NCI-H69 (cell line): ENCODE measurements at regions not wholly inside any gene's neighbourhood (a gene's known extent, or its start where the extent isn't known, plus 50 kb on each side); places are given as distances from the start of the nearest gene placed in this dataset.

Experiments used
- DNase-seq: peaks from one replicate; lab custom pipeline; 2025; lab: John Stamatoyannopoulos, UW

DNA sequence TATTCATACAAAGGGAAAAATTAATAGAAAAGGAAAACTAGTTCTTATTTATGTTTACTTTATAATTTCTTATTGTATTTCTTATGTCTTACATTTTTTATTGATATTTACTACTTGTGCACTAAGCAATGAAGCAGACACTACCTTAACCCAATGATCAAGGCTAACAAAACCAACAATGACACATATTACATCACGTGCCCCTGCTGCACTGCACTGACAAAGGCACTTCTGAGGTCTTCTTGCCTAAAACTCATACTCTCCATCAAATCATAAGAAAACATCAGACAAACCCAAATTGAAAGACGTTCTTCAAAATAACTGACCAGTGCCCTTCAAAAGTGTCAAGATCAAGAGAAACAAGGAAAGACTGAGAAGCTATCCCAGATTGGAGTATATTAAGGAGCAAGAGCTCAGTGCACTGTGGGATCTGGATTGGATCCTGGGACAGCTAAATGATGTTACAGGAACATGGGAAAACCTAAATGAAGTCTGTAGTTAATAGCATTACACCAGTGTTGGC is 230.9 kb downstream of the AUH start:
- DNase-seq = no peak

DNA sequence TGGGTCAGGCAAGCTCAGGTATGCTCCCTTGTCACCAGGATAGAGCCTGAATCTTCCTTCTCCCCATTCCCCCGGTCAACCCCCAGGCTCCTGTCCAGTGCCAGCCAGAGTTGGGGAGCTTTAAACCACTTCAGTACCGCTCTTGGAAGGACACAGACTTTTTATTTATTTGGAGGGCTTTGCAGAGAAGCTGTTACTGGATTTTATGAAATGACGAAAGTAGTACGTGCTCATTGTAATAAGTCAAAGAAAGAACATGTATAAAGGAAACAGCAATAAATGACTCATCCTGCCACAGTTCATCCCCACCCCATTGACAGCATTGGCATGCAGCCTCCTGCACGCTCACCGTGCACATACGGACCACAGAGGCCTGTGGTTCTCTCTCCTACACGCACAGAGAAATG is 230.3 kb downstream of the AUH start:
- DNase-seq = no peak

DNA sequence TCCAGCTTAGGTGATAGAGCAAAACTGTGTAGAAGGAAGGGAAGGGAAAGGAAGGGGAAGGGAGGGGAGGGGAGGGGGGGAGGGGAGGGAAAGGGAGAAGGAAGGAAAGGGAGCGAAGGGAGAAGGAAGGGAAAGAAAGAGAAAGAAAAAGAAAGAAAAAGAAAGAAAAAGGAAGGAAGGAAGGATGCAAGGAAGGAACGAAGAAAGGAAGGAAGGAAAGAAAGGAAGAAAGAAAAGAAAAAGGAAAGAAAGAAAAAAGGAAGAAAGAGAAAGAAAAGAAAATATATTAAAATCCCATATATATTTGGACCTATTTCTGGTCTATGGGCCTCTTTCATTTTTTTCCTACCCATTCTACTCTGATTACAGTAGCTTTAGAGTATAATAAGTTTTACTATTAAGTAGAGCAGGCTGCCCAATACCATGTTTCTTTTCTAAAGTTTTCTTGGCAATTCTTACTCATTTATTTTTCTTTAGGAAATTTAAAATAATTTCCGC is 229.1 kb downstream of the AUH start:
- DNase-seq = no peak

DNA sequence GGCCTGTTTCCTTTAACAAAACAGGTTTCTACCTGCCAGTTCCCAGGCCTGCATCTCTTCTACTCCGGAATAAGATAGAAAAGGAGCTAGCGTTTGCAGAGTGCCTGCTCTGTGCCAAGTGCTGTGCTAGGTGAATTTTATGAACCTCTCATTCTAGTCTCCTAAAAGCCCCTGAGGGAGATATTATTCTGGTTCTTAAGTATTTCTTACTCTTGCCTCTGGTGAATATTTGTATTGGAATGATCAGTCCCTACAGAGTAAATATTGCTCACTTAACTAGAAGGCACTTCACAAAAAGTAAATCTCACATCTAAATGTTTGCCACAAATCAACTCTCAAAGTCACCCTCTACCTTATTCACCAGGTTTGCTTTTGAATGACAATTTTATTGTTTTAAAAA is 227.1 kb downstream of the AUH start:
- DNase-seq = no peak

DNA sequence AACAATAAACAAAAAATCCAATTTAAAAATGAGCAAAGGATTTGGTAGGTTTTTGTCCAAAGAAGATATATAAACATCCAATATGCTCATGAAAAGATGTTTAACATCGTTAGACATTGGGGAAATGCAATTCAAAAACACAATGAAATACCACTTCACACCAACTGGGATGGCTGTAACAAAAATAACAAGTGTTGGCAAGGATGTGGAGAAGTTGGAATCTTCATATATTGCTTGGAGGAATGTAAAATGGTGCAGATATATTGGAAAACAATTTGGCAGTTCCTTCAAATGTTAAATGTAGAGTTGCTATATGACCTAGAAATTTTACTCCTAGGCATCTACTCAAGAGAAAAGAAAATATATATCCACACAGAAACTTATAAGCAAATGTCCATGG is 224.3 kb downstream of the AUH start:
- DNase-seq = no peak

DNA sequence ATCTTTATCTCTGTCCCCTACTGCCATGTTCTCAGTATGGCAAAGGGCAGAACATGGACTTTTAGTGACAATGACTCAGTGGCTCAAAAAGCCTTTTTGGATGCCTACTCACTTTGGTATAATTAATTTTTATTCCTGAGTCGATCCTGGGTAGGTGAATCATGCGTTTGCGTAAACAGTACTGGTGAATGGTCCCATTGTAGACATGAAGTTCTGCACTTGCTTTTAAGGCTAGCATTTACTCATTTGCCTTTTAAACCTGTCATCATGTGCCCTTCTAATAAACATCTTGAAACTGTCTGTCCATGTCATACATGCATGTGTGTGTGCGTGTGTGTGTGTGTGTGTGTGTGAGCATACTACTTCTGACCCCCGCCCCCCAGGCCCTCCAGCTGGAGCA is 223.0 kb downstream of the AUH start:
- DNase-seq = no peak

DNA sequence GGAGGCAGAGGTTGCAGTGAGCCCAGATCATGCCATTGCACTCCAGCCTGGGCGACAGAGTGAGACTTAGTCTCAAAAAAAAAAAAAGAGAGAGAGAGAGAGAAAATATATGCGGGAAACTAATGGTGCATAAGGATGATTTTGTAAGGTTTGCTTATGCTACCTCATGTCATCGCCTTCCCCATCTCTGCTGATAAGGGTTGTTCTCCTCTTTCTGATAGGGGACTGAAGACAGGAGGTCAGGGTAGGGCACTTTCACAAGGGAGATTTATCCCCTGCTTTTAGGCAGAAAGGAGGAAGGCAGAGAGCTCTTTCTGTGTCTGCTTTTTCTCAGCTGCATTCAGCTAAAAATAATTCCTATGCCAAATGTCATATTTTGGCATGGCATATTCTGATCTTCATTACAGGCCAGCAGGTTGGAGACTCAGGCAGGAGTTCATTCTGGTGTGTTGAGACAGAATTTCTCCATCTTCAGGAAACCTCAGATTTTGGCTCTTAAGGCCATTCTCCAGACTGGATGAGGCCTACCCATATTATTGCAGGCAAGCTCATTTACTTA is 220.2 kb downstream of the AUH start:
- no peak for DNase-seq

DNA sequence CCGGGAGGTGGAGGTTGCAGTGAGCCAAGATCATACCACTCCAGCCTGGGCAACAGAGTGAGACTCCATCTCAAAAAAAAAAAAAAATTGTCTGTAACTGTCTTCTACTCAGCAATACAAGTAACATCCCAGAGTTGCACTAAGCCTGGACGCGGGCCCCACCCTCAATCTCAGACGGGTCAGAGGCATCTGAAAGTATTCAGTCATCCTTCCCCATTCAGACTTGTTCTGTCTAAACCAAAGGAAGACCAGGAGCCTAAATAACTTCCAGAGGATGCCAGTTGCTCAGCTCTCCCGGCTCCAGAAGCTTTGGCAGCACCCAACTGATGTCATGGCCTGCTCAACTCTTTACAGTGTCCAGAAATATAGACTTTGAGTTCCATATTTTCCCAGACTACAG is 218.6 kb downstream of the AUH start:
- DNase-seq = no peak

DNA sequence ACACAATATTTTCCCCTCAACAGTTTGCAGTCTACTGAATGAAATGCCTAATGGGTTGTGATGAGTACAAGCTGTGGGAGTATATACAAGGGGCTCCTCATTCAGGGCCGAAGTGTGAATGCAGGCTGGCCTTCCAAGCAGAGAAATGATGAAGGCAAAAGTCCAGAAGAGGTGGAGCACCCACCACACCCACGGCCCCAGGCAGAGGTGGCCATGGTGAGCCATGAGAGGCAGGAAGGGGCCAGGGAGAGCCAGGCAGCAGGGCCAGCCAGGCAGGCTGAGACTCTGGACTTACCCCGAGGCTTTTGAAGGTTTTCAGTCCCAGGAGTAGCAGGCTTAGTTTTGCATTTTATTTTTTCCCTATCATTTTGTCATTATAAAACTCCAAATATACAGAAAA is 218.1 kb downstream of the AUH start:
- no peak for DNase-seq

DNA sequence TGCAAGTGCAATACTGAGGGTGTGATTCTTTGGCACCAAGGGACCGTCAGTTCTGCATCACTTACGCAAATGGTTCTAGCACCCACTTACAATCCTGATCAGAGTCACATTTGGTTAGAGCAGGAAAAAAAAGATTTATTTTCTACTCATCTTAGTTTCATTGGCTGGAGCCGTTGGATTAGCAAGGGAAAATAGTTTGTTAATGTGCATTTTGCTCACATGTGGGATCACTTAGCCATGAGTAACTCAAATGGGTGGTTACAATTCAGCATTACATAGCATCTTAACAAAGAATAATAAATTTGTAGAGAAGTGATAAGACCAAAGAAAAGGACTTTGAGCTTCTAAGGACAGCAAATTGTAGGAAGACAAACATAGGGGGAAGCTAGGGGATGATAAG is 216.9 kb downstream of the AUH start:
- no peak for DNase-seq

DNA sequence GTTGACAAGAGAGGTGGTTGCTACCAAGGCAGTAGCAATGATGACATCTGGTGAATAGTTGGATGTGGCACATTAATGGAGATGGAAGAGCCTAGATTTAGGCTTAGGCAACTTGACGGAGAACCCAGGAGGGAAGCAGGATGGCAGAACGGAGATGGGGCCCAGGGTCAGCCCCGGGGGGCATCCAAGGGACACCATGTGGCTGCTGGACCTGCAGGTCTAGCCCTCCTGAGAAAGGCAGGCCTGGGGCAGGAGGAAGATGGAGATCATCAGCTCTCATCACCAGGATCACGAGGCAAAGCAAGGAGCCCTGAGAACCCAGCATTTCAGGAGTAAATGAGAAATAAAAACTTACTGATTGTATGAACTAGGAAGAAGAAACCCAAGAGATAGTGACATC is 216.2 kb downstream of the AUH start:
- no peak for DNase-seq

DNA sequence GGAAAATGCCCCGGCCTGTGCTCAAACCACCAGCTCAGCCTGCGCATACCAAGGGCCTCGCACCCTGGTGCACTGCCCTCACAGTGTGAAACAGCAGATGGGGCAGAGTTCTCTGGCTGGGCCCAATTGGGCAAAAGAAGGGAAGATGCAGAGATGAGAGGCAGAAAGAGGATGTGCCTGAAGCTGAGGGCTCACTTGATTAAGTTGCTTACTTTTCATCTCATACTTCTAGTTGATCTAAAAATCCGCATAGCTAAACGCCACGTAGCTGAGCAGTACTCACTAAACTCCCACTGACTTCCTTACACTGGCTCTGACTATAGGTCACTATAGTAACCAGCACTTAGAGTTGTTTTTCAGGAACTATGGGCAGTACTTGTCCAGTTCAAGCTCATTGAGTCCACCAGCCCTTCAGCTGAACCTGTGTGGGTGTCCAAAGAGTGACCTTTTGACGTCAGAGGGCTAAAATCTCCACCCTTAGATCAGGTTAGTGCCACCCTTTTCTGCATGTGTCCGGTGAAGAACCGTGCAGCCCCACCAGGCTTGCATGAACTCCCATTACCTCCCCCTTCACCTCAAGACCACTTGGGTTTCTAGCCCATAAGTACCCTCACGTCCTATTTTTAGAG is 215.2 kb downstream of the AUH start:
- no peak for DNase-seq

DNA sequence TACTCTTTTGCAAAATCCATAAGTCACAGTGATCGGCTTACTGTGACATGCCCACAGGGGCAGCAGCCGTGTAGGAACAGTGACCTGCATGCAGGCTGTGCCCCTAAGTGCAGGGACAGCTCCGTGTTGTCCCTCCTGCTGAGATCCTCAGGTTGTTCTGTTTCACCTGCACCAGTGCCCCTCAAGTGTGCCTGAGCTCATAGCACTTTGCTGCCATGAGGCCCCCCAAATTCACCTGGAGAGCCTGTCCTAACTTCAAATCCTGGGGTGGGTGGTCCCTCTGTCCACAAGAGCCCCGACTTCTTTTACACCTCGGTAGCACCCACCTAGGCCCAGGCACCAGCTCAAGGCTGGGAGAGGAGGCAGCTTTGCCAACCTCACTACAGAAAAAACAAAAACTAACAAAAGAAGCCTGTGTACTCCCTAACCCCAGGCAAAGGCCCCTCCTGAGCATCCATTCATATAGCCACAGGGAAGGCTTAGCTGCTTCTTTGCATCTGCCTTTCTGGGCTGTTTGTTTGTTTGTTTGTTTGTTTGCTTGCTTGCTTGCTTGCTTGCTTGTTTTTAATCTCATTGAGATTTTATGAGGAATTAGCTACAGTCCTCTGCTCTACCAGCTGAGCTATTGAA is 214.5 kb downstream of the AUH start:
- no peak for DNase-seq

DNA sequence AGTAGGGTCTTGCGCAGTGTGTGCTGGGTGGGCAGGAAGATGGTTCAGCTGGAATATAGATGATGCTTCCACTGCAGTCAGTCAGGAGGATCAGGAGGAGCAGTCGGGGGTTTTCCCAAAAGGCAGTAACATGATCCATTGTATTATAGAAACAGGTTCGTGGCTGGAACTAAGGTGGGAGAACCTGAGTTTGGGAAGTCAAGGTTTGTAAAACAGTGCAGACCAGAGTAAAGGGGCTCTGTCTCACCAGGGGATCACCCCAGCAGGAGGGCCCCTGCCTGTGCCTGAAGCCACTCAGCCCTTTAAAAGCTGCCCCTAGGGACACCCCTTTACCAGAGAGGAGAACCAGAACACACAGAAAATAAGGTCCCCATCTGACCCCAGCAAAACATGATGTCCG is 213.4 kb downstream of the AUH start:
- no peak for DNase-seq

DNA sequence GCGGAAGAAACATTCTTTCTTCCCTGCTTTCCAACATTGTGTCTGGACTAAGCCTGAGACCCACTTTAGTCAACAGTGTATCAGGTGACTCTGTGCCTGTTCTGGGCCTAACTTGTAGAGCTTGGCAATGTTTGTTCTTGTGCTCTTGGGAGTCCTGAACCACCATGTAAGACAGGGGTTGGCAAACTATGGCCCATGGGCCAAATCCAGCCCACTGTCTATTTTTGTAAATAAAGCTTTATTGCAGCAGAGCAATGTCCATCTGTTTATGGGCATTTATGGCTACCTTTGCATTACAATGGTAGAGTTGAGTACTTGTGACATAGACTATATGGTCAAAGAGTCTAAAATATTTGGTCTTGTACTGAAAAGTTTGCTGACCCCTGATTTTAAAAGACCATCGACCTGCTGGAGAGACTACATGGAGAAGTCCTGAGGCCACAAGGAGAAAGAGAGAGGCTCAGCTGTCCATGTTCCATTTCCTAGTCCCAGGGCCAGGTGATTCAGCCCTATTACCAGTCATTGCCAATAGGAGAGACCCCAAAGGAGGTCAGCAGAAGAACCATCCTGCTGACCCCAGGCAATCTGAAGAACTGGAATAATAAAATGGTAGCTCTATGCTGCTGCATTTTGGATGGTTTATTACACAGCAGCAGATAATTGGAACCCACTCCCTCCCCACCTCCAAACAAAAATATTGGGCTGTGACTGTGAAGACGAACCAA is 211.3 kb downstream of the AUH start:
- no peak for DNase-seq

DNA sequence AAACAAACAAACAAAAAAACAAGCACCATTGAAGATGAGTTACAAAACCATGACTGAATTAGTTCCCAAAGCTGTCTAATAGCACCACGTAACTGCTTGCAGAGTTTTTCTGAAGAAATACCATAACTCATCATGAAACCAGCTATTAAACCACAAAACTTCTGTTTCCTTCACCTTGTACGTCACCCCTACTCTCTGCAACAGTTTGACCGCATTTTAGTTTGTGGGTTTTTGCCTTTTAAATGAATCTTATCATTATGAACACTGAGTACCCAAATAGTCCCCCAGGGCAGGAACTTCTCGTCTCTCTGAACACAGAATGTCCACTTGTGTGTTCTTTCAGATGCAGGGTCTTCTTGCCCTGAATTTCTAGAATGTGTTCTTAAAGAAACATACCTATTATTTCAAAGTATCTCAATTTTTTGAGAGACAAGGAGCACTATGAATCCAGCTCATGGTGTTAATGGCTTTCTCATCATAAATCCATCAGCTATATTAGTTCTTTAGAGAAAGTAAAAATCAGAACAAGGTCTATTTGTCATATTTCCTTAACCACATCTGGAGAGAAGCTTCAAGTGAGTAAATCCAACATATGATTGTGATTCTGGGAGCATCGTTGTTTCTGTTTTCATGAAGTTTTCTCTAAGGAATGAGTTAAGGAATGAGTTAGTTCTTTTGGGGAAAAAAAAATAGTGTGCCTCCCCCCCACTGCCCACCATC is 210.6 kb downstream of the AUH start:
- DNase-seq = no peak

DNA sequence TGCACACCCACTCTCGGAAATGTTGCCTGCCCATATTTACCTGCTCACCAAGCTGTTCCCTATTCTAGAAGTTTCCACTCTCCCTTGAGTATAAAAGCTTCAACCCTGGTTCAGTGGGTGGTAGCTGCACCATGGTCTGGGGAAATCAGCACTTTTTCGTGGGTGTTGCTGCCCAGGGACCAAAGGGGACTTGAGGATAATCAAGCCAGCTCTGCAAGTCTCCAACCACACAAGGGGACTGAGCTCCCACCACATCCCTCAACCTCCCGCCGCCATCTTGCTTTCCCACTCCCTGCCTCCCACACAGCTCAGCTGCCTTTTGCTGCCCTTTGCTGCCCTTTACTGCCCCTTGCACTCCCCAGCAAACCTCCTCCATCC is 210.0 kb downstream of the AUH start:
- DNase-seq = no peak

DNA sequence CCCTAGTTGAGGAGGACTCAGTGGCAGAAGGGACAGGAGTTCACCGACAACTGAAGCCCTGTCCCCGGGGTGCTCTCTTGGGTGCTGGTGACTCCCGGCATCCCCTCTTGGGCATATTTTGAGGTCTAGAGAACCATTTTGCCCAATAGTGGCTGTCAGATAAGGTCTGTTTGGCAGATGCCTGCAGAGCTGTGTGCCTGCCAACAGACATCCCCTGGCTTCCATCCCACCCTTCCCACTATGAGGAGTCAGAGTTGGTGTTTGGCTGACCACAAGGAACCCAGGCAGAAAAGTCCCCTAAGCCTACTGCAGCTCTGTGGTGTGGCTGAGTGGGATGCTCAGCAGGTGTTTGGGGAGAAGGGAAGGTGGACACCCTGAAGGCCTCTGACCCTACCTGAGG is 207.0 kb downstream of the AUH start:
- DNase-seq = no peak

DNA sequence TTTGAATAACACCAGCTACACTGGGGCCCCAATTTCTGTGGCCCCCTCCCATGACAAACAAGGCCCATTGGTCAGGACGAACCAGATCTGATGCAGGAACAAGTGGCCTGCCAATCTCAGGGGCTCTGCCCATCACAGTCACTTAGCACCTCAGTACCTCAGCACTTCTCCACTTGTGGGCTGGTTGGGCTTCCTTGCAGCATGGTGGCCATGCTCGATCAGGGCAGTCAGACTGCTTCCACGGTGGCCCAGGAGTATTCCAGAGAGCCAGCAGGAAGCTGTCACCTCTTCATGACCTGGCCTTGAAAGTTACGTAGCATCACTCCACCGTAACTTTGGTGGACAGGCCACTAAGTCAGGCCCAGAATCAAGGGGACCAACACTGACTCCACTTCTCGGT is 206.5 kb downstream of the AUH start:
- no peak for DNase-seq

DNA sequence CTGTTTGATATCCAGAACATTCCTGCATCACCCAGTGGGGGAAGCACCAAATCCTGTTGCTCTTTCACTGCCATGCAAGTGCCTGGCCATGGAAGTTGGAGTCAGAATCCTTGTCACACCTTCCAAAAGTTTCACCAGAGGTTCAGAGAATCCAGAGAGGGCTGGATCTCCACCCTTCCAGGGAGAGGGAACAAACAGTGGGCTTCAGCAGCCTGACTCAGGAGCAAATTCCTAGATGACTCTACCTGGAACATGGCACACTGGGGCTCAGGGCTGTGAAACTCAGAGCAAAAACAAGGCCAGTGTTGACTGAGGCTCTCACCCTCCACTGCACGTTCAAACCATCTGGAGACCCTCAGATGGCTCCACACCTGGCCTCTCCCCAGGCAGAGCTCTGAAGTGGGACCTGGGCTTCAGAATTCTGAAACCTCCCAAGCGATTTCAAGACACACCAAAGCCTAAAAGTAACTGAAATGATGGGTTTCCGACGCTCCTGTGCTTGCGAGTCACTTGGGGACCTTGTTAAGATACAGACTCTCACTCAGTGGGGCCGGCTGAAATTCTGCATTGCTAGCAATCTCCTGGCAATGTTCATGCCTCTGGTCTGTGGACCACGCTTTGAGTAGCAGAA is 205.9 kb downstream of the AUH start:
- DNase-seq = no peak

DNA sequence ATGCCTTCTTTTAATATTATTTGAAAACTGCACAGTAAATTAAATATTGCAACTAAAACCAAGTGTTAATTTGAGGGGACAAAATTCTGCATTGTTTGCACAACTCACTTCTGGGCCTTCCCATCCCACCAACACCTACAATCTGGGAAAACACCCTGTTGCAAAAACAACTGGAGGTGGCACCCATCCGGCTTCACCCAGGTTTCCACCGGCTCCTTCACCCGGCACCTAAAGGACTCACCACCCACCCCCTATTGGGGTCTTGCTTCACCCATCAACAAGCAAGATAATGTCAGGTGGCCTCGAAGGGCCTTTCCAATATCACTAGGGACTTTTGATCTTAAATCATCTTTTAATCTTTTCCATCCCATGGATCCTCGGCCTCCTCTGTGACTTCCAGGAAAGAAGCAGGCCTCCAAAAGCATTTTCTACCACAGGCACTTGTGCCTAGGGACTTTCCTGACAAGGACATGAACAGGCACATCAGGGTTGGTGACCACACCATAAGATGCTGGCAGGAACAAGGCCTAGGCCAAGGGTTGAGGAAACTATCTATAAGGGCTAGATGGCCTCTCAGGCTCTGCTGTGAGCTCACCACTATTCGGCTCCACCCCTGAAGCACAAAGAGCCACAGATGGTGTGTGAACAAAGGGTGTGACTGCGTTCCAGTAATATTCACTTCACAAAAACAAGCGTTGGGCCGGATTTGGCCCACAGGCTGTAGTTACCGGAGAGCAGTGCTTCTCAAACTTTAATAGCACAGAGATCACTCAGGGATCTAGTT is 205.1 kb downstream of the AUH start:
- no peak for DNase-seq
